Left ventricle myocardium superior (tissue), 1 donor: ENCODE measurements at regions not wholly inside any gene's neighbourhood (a gene's known extent, or its start where the extent isn't known, plus 50 kb on each side); places are given as distances from the start of the nearest gene placed in this dataset.

Source experiments
- ATAC-seq: fragments of 200-7000 bp; cut with Tn5 transposase; one replicate; pipeline ENCODE4 v1.9.1; 2020; ENCODE audit warnings: mild to moderate bottlenecking, moderate library complexity
- DNase-seq: peaks from one replicate; pipeline ENCODE4 v3.0.0-alpha.2; 2020
- intact Hi-C: fragments of 100-400 bp; cut with micrococcal nuclease; formaldehyde crosslinking; loops from one replicate; pipeline ENCODE4 v1.11.0; 2022
- donor health status: DM: no; HTN: yes; CAD: no; lungs with severe emphysema.

GRCh38 chr1:209434066-209434465 is 149.4 kb upstream of the CAMK1G start:
- no peak for ATAC-seq
- intact Hi-C loops = no loop called here
- no peak for DNase-seq

- DNase-seq (no peak), ATAC-seq (no peak)
- intact Hi-C loops = no loop called here
Observed at GRCh38 chr1:209434631-209435217, 148.8 kb upstream of the CAMK1G start.

- ATAC-seq (peak; percentile 60), DNase-seq (peak; percentile 76)
- intact Hi-C loops = no loop called here
Observed at GRCh38 chr1:209435654-209436566, 147.6 kb upstream of the CAMK1G start.

- intact Hi-C loops = no loop called here
- ATAC-seq = no peak
- no peak for DNase-seq
Observed at GRCh38 chr1:209439828-209440227, 143.7 kb upstream of the CAMK1G start.

GRCh38 chr1:209443361-209443931 is 140.1 kb upstream of the CAMK1G start:
- intact Hi-C loops = no loop called here
- ATAC-seq = no peak

GRCh38 chr1:209443975-209444651 is 139.4 kb upstream of the CAMK1G start:
- intact Hi-C loops = no loop called here
- ATAC-seq (no peak), DNase-seq (no peak)

More at GRCh38 chr1:209443361-209443931, 140.1 kb upstream of the CAMK1G start:
- DNase-seq = no peak

GRCh38 chr1:209444961-209445360 is 138.6 kb upstream of the CAMK1G start:
- intact Hi-C loops = no loop called here
- no peak for DNase-seq
- ATAC-seq = no peak

- DNase-seq = no peak
- ATAC-seq = no peak
- intact Hi-C loops = no loop called here
Observed at GRCh38 chr1:209445576-209445975, 137.9 kb upstream of the CAMK1G start.

- DNase-seq (no peak), ATAC-seq (no peak)
- intact Hi-C loops = no loop called here
Observed at GRCh38 chr1:209446356-209446755, 137.2 kb upstream of the CAMK1G start.

- intact Hi-C loops = no loop called here
- DNase-seq (no peak), ATAC-seq (no peak)
Observed at GRCh38 chr1:209454340-209454994, 129.0 kb upstream of the CAMK1G start.

- ATAC-seq = no peak
- intact Hi-C loops = no loop called here
Observed at GRCh38 chr1:209455145-209455544, 128.4 kb upstream of the CAMK1G start.

GRCh38 chr1:209455661-209456358 is 127.7 kb upstream of the CAMK1G start:
- intact Hi-C loops = no loop called here
- ATAC-seq = no peak

More at GRCh38 chr1:209455145-209455544, 128.4 kb upstream of the CAMK1G start:
- no peak for DNase-seq

GRCh38 chr1:209456878-209457277 is 126.6 kb upstream of the CAMK1G start:
- DNase-seq = no peak
- ATAC-seq = peak; percentile 49
- intact Hi-C loops = no loop called here

More at GRCh38 chr1:209455661-209456358, 127.7 kb upstream of the CAMK1G start:
- DNase-seq = no peak

- intact Hi-C loops = no loop called here
- DNase-seq = no peak
- peak; percentile 48 for ATAC-seq
Observed at GRCh38 chr1:209457401-209458125, 126.0 kb upstream of the CAMK1G start.

GRCh38 chr1:209458921-209459320 is 124.6 kb upstream of the CAMK1G start:
- DNase-seq = no peak

GRCh38 chr1:209461168-209461567 is 122.3 kb upstream of the CAMK1G start:
- DNase-seq (no peak), ATAC-seq (no peak)
- intact Hi-C loops = no loop called here

More at GRCh38 chr1:209458921-209459320, 124.6 kb upstream of the CAMK1G start:
- no peak for ATAC-seq
- intact Hi-C loops = no loop called here

- ATAC-seq = no peak
- no peak for DNase-seq
- intact Hi-C loops = no loop called here
Observed at GRCh38 chr1:209462433-209462832, 121.1 kb upstream of the CAMK1G start.

GRCh38 chr1:209463441-209463840 is 120.1 kb upstream of the CAMK1G start:
- intact Hi-C loops = no loop called here
- ATAC-seq = no peak

More at GRCh38 chr1:209463441-209463840, 120.1 kb upstream of the CAMK1G start:
- DNase-seq = no peak
